Activated CD8-positive, alpha-beta memory T cell treated with anti-CD3 and anti-CD28 coated beads for 24 hours (primary cell): ENCODE measurements at regions not wholly inside any gene's neighbourhood (a gene's known extent, or its start where the extent isn't known, plus 50 kb on each side); places are given as distances from the start of the nearest gene placed in this dataset.

Source experiments
- DNase-seq: peaks from one replicate; pipeline ENCODE4 v3.0.0-alpha.2; 2020

GRCh38 chr20:51092338-51092737, 69.4 kb upstream of the KCNG1 start:
- DNase-seq, result no peak

- DNase-seq, result no peak
These were observed 68.7 kb upstream of the KCNG1 start for GRCh38 chr20:51091406-51092195.

GRCh38 chr20:51089840-51090239, 66.9 kb upstream of the KCNG1 start:
- DNase-seq, result no peak

GRCh38 chr20:51089272-51089781, 66.4 kb upstream of the KCNG1 start:
- no peak for DNase-seq

- DNase-seq, result no peak
These were observed 64.4 kb upstream of the KCNG1 start for GRCh38 chr20:51087266-51087665.

GRCh38 chr20:51085769-51086168, 62.9 kb upstream of the KCNG1 start:
- DNase-seq, result no peak

- no peak for DNase-seq
These were observed 61.9 kb upstream of the KCNG1 start for GRCh38 chr20:51084593-51085377.

- DNase-seq, result no peak
These were observed 60.5 kb upstream of the KCNG1 start for GRCh38 chr20:51083447-51083846.

GRCh38 chr20:51082988-51083387, 60.1 kb upstream of the KCNG1 start:
- DNase-seq, result no peak

- no peak for DNase-seq
These were observed 57.6 kb upstream of the KCNG1 start for GRCh38 chr20:51080516-51080915.

- DNase-seq, result no peak
These were observed 56.6 kb upstream of the KCNG1 start for GRCh38 chr20:51079488-51079887.

- DNase-seq, result no peak
These were observed 54.8 kb upstream of the KCNG1 start for GRCh38 chr20:51077686-51078060.

- DNase-seq, result no peak
These were observed 54.1 kb upstream of the KCNG1 start for GRCh38 chr20:51076786-51077685.

- no peak for DNase-seq
These were observed 51.2 kb upstream of the KCNG1 start for GRCh38 chr20:51074062-51074461.
